ENCODE measurements at regions not wholly inside any gene's neighbourhood (a gene's known extent, or its start where the extent isn't known, plus 50 kb on each side); places are given as distances from the start of the nearest gene placed in this dataset.

DNA sequence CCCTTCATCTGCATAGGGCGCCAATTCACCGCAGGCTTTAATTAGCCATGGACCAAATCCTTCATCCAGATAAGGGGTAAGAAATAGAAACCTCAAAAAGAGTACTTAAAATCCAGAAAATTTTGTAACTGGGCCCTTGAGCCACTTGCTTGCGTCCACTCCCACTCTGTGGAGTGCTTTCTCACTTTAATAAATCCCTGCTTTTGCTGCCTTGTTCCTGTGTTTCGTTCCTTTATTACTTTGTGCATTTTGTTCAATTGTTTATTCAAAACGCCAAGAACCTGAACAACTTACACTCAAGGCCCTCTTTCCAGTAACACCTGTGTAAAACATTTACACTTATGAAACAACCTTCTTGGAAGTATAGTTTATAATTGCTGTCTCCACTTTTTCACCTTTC, 66.5 kb downstream of the HMHB1 start:
- Mint-ChIP-seq H3K9me3 (ENCODE audit: unreplicated experiment) (no peaks in the 10 kb centered on the region), H3K4me1 (ENCODE audit: unreplicated experiment) (no peaks in the 10 kb centered on the region), H3K27ac (ENCODE audit: unreplicated experiment) (no peak overlapping the region), H3K27me3 (ENCODE audit: unreplicated experiment) (no peaks in the 10 kb centered on the region), H3K4me3 (ENCODE audit: unreplicated experiment) (no peak overlapping the region), H3K36me3 (ENCODE audit: low read depth, unreplicated experiment) (no peaks in the 10 kb centered on the region)
- DNase-seq (ENCODE audit: low spot score), result no peak
- TF ChIP-seq, protein P1, sequence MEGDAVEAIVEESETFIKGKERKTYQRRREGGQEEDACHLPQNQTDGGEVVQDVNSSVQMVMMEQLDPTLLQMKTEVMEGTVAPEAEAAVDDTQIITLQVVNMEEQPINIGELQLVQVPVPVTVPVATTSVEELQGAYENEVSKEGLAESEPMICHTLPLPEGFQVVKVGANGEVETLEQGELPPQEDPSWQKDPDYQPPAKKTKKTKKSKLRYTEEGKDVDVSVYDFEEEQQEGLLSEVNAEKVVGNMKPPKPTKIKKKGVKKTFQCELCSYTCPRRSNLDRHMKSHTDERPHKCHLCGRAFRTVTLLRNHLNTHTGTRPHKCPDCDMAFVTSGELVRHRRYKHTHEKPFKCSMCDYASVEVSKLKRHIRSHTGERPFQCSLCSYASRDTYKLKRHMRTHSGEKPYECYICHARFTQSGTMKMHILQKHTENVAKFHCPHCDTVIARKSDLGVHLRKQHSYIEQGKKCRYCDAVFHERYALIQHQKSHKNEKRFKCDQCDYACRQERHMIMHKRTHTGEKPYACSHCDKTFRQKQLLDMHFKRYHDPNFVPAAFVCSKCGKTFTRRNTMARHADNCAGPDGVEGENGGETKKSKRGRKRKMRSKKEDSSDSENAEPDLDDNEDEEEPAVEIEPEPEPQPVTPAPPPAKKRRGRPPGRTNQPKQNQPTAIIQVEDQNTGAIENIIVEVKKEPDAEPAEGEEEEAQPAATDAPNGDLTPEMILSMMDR (IDR thresholded peaks at IDR 0.05; ENCODE audit: unreplicated experiment), result no peak

DNA sequence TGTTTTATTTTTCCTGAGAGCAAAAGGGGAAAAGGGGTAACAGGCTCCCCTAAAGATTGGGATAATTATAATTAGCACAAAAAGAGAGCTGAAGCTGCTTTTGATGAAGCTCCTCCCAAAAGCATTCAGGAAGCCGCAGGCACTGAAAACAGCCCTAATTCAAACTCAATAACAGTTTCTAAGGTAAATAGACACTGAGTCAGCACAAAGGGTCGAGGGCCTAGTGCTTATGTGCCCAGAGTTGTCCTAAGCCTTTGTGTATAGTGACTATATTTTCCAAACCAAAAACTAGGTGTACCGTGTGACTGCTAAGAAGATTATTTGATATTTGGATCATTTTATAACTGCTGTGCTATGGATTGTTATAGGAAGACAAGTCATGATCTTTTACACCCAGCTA, 67.7 kb downstream of the HMHB1 start:
- no peaks in the 10 kb centered on the region for H3K4me1 Mint-ChIP-seq (ENCODE audit: unreplicated experiment)
- no peaks in the 10 kb centered on the region for H3K27me3 Mint-ChIP-seq (ENCODE audit: unreplicated experiment)
- no peak for DNase-seq (ENCODE audit: low spot score)

DNA sequence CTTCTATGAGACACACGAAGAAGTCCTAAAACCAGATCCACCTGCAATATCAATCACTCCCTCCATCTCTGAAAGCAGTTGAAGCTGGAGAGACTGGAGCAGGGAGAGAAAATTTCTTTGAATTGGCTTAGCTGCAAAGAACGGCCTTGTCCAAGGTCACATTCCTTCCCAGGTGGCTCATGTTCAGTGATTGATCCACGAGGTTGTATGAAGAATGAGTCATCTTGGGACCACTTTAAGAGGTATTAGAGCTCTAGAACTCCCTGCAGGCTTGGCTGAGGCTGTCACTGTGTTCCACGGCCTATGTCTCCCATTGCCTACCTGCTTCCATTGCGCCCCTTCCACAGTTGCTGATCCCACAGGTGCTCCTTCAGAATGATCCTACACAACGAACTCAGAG, 68.2 kb downstream of the HMHB1 start:
- TF ChIP-seq, protein P1 (IDR thresholded peaks at IDR 0.05; ENCODE audit: unreplicated experiment), result no peak
- Mint-ChIP-seq H3K4me1 (ENCODE audit: unreplicated experiment) (no peaks in the 10 kb centered on the region), H3K27ac (ENCODE audit: unreplicated experiment) (no peak overlapping the region), H3K4me3 (ENCODE audit: unreplicated experiment) (no peak overlapping the region), H3K9me3 (ENCODE audit: unreplicated experiment) (no peaks in the 10 kb centered on the region), H3K27me3 (ENCODE audit: unreplicated experiment) (no peaks in the 10 kb centered on the region), H3K36me3 (ENCODE audit: low read depth, unreplicated experiment) (no peaks in the 10 kb centered on the region)
- DNase-seq (ENCODE audit: low spot score), result no peak

More for the DNA sequence above, 67.7 kb downstream of the HMHB1 start:
- H3K9me3 Mint-ChIP-seq (ENCODE audit: unreplicated experiment), result no peaks in the 10 kb centered on the region
- no peak overlapping the region for H3K27ac Mint-ChIP-seq (ENCODE audit: unreplicated experiment)
- H3K36me3 Mint-ChIP-seq (ENCODE audit: low read depth, unreplicated experiment), result no peaks in the 10 kb centered on the region
- H3K4me3 Mint-ChIP-seq (ENCODE audit: unreplicated experiment), result no peak overlapping the region
- TF ChIP-seq, protein P1 (IDR thresholded peaks at IDR 0.05; ENCODE audit: unreplicated experiment), result no peak

DNA sequence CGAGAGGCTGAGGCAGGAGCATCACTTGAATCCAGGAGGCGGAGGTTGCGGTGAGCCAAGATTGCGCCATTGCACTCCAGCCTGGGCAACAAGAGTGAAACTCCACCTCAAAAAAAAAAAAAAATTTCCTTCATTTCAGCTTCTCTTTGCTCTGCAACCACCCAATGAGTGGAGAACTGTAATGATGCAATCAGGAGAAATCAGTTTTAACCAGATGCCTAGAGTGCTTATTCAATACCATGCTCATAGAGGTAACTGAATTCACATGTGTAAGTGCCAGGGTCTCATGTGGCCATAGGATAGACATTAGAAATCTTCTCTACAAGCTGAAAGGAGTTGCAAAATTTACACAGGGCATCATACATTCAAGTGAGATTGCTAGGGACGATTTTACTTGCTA, 70.6 kb downstream of the HMHB1 start:
- H3K27me3 Mint-ChIP-seq (ENCODE audit: unreplicated experiment), result no peaks in the 10 kb centered on the region
- H3K27ac Mint-ChIP-seq (ENCODE audit: unreplicated experiment), result no peak overlapping the region
- H3K4me3 Mint-ChIP-seq (ENCODE audit: unreplicated experiment), result no peak overlapping the region
- DNase-seq (ENCODE audit: low spot score), result no peak
- no peaks in the 10 kb centered on the region for H3K4me1 Mint-ChIP-seq (ENCODE audit: unreplicated experiment)
- H3K9me3 Mint-ChIP-seq (ENCODE audit: unreplicated experiment), result no peaks in the 10 kb centered on the region
- TF ChIP-seq, protein P1 (IDR thresholded peaks at IDR 0.05; ENCODE audit: unreplicated experiment), result no peak
- H3K36me3 Mint-ChIP-seq (ENCODE audit: low read depth, unreplicated experiment), result no peaks in the 10 kb centered on the region

DNA sequence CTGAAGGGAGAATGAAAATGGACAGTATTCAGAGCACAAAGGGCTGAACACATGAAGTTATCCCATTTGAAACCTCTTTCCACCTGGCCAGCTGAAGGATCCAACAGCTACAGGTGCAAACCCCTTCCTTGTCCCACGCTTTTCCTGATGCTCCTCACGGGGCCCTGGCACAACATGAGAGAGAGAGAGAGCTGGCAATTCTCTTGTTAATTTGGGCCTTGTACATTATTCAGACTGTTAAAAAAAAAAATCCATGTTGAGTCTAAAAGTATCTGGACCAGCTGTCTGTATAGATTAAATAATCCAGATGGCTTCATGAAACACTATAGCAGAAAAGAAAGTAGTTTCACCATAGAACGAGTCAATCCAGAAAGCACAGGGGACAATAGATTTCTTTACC, 74.1 kb downstream of the HMHB1 start:
- TF ChIP-seq, protein P1 (IDR thresholded peaks at IDR 0.05; ENCODE audit: unreplicated experiment), result no peak
- Mint-ChIP-seq H3K27me3 (ENCODE audit: unreplicated experiment) (no peaks in the 10 kb centered on the region), H3K9me3 (ENCODE audit: unreplicated experiment) (no peaks in the 10 kb centered on the region), H3K27ac (ENCODE audit: unreplicated experiment) (no peak overlapping the region), H3K36me3 (ENCODE audit: low read depth, unreplicated experiment) (no peaks in the 10 kb centered on the region), H3K4me3 (ENCODE audit: unreplicated experiment) (no peak overlapping the region), H3K4me1 (ENCODE audit: unreplicated experiment) (peaks cover 2% of the 10 kb centered on the region)
- no peak for DNase-seq (ENCODE audit: low spot score)
